Lower leg skin (tissue), 3 donors: ENCODE measurements at regions not wholly inside any gene's neighbourhood (a gene's known extent, or its start where the extent isn't known, plus 50 kb on each side); places are given as distances from the start of the nearest gene placed in this dataset.

Source experiments
- CTCF ChIP-seq, 3 donors: fragments of 450-650 bp; IDR thresholded peaks; one replicate each; pipeline ENCODE4 v1.5.1; 2016; ENCODE audit warnings: antibody characterized with exemption in 3 of 3, mild to moderate bottlenecking in 3 of 3, moderate library complexity in 2 of 3
- POLR2A ChIP-seq, 2 donors: fragments of 450-650 bp; IDR thresholded peaks; one replicate each; pipeline ENCODE4 v1.6.1; 2016 to 2017; ENCODE audit warnings: antibody characterized with exemption in 2 of 2, mild to moderate bottlenecking in 1 of 2, moderate library complexity in 1 of 2

DNA sequence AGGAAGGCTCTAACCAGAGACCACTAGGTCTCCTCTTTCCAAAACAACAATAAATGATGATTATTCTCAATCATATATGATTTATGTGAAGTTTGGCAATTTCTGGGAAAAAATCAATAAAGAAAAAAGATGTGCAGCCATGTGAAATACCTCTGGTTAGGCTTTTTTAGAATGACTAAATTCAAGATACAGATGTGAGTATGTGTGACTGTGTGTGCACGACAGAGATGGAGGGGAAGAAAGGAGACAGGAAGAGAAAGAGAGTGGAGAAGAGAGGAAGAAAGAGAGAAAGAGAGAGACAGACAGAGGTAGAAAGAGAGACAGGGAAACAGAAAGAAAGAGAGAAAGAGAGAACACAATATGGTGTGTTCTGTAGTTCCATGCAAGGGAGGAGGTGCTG lies 558.6 kb upstream of the CDH5 start:
- TF ChIP-seq CTCF (IDR thresholded peaks at IDR 0.05) (no peak), POLR2A (IDR thresholded peaks at IDR 0.05) (no peak)
